ENCODE measurements at regions not wholly inside any gene's neighbourhood (a gene's known extent, or its start where the extent isn't known, plus 50 kb on each side); places are given as distances from the start of the nearest gene placed in this dataset.
"Not testable (repeated sequence)": the region's sequence is repeated elsewhere in the genome, so short reads cannot be mapped to it uniquely, and the experiment has no call there.

- CTCF ChIA-PET = no interaction called here
- Histone ChIP-seq H3K4me3 (ENCODE audit: low read depth, low read length) (no peak overlapping the region), H3K36me3 (ENCODE audit: control insufficient read depth, insufficient read depth, low read length) (no peaks in the 10 kb centered on the region), H3K27me3 (ENCODE audit: control insufficient read depth, insufficient read depth, low read length) (no peaks in the 10 kb centered on the region)
- no peak for TF ChIP-seq CTCF (IDR thresholded peaks at IDR 0.05; ENCODE audit: insufficient read depth, low read depth, low read length)
- POLR2A ChIA-PET = no interaction called here
- no peak for DNase-seq (ENCODE audit: low read depth)
These were observed 73.8 kb downstream of the RPRM start for GRCh38 chr2:153404792-153405191.

GRCh38 chr2:153403940-153404339, 74.6 kb downstream of the RPRM start:
- CTCF ChIA-PET = no interaction called here
- no peaks in the 10 kb centered on the region for H3K27me3 ChIP-seq (ENCODE audit: control insufficient read depth, insufficient read depth, low read length)
- no peak for DNase-seq (ENCODE audit: low read depth)
- H3K36me3 ChIP-seq (ENCODE audit: control insufficient read depth, insufficient read depth, low read length) = no peaks in the 10 kb centered on the region
- POLR2A ChIA-PET = no interaction called here
- no peak overlapping the region for H3K4me3 ChIP-seq (ENCODE audit: low read depth, low read length)
- TF ChIP-seq CTCF (IDR thresholded peaks at IDR 0.05; ENCODE audit: insufficient read depth, low read depth, low read length) = no peak

DNA sequence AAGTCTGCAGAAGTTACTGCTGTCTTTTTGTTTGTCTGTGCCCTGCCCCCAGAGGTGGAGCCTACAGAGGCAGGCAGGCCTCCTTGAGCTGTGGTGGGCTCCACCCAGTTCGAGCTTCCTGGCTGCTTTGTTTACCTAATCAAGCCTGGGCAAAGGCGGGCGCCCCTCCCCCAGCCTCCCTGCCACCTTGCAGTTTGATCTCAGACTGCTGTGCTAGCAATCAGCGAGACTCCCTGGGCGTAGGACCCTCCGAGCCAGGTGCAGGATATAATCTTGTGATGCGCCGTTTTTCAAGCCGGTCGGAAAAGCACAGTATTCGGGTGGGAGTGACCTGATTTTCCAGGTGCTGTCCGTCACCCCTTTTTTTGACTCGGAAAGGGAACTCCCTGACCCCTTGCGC, 75.2 kb downstream of the RPRM start:
- POLR2A ChIA-PET; H3K36me3 ChIP-seq (ENCODE audit: control insufficient read depth, insufficient read depth, low read length); CTCF ChIA-PET; DNase-seq (ENCODE audit: low read depth); H3K4me3 ChIP-seq (ENCODE audit: low read depth, low read length); H3K27me3 ChIP-seq (ENCODE audit: control insufficient read depth, insufficient read depth, low read length): not testable (repeated sequence)

DNA sequence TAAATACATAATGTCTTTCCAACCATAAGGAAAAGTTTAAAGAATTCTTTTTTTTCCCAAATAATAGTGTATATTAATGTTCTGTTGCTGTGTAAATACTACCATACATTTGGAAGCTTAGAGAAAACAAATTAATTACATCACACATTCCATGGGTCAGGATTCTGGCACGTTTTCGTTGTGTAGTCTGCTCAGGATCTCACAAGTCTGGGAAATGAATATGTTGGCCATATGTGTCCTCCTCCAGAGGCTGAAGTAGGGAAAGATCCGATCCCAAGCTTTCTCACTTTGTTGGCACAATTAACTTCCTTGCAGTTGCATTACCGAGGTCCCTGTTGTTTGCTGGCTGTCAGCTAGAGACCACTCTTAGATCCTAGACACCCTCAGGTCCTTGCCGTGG, 83.9 kb downstream of the RPRM start:
- ChIA-PET CTCF (interaction anchor here (0.6 kb wide), 1 partner anchor 11 kb away, joined by 3 read pairs; no protein-coding TSS in a partner anchor), POLR2A (no interaction called here)
- Histone ChIP-seq H3K36me3 (ENCODE audit: control insufficient read depth, insufficient read depth, low read length) (no peaks in the 10 kb centered on the region), H3K4me3 (ENCODE audit: low read depth, low read length) (no peak overlapping the region), H3K27me3 (ENCODE audit: control insufficient read depth, insufficient read depth, low read length) (no peaks in the 10 kb centered on the region)
- no peak for TF ChIP-seq CTCF (IDR thresholded peaks at IDR 0.05; ENCODE audit: insufficient read depth, low read depth, low read length)
- no peak for DNase-seq (ENCODE audit: low read depth)

DNA sequence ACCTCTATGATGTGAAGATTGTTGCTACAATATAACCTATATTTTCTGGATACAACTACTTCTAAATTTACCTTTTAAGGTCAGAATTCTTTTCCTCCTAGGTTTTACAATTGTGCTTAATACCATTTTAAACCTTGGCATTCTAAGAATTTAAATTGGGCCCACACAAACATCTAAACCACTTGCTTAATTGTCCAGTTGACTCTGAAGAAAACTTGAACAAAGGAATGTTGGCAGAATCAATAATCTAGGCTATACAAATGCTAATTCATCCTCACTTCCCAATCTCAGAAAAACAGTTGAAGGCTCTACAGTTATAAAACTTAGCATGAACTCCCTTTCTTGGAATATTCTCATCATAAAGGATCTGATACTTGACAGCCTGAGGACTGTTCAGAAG, 84.3 kb downstream of the RPRM start:
- no peak for DNase-seq (ENCODE audit: low read depth)
- no peak for TF ChIP-seq CTCF (IDR thresholded peaks at IDR 0.05; ENCODE audit: insufficient read depth, low read depth, low read length)
- ChIA-PET POLR2A (no interaction called here), CTCF (no interaction called here)
- Histone ChIP-seq H3K36me3 (ENCODE audit: control insufficient read depth, insufficient read depth, low read length) (no peaks in the 10 kb centered on the region), H3K27me3 (ENCODE audit: control insufficient read depth, insufficient read depth, low read length) (no peaks in the 10 kb centered on the region), H3K4me3 (ENCODE audit: low read depth, low read length) (no peak overlapping the region)

GRCh38 chr2:153393518-153393917, 85.0 kb downstream of the RPRM start:
- H3K4me3 ChIP-seq (ENCODE audit: low read depth, low read length) = no peak overlapping the region
- CTCF ChIA-PET = no interaction called here
- no peak for DNase-seq (ENCODE audit: low read depth)
- POLR2A ChIA-PET = no interaction called here
- no peaks in the 10 kb centered on the region for H3K36me3 ChIP-seq (ENCODE audit: control insufficient read depth, insufficient read depth, low read length)
- H3K27me3 ChIP-seq (ENCODE audit: control insufficient read depth, insufficient read depth, low read length) = no peaks in the 10 kb centered on the region
- TF ChIP-seq CTCF (IDR thresholded peaks at IDR 0.05; ENCODE audit: insufficient read depth, low read depth, low read length) = no peak

Measured in BJ (cell line).